Upper lobe of left lung (tissue), 6 donors: ENCODE measurements at regions not wholly inside any gene's neighbourhood (a gene's known extent, or its start where the extent isn't known, plus 50 kb on each side); places are given as distances from the start of the nearest gene placed in this dataset.

Experiments
- ATAC-seq, 2 donors: fragments of 200-7000 bp; cut with Tn5 transposase; one replicate each; pipeline ENCODE4 v1.9.1; 2022; ENCODE audit warnings: mild to moderate bottlenecking in 2 of 2, moderate library complexity in 2 of 2; ENCODE audit not compliant: low FRiP score in 2 of 2
- DNase-seq, 2 donors: peaks; one replicate each; pipeline ENCODE4 v3.0.0-alpha.2; 2019 to 2020
- H3K27ac ChIP-seq, 4 donors: fragments of 200-600 bp; sonication (generic); one replicate each; pipeline ENCODE4 v1.5.1; 2016 to 2019
- H3K27me3 ChIP-seq, 4 donors: fragments of 200-600 bp; sonication (generic); one replicate each; pipeline ENCODE4 v1.5.1; 2017 to 2019
- H3K36me3 ChIP-seq, 4 donors: fragments of 200-600 bp; sonication (generic); one replicate each; pipeline ENCODE4 v1.5.1; 2016 to 2019
- H3K4me1 ChIP-seq, 4 donors: fragments of 200-600 bp; sonication (generic); one replicate each; pipeline ENCODE4 v1.5.1; 2018 to 2019
- H3K4me3 ChIP-seq, 4 donors: fragments of 200-600 bp; sonication (generic); one replicate each; pipeline ENCODE4 v1.5.1; 2017 to 2019; ENCODE audit warnings: mild to moderate bottlenecking in 2 of 4, moderate library complexity in 1 of 4
- H3K9me3 ChIP-seq, 4 donors: fragments of 200-600 bp; sonication (generic); one replicate each; pipeline ENCODE4 v1.5.1; 2018 to 2019
- EP300 ChIP-seq, 4 donors: sonication (generic); formaldehyde crosslinking; IDR thresholded peaks; one replicate each; pipeline ENCODE4 v1.5.1; 2017; ENCODE audit warnings: antibody characterized with exemption in 4 of 4, control low read depth in 2 of 4
- POLR2A ChIP-seq, 4 donors: fragments of 450-650 bp; IDR thresholded peaks; one replicate each; pipeline ENCODE4 v1.5.1; 2016 to 2017; ENCODE audit warnings: antibody characterized with exemption in 4 of 4, mild to moderate bottlenecking in 2 of 4
- POLR2AphosphoS5 ChIP-seq, 2 donors: sonication (generic); formaldehyde crosslinking; IDR thresholded peaks; one replicate each; pipeline ENCODE4 v1.5.1; 2017; ENCODE audit warnings: antibody characterized with exemption in 2 of 2
- WGBS, 2 donors: methylation state at CpG; one replicate each; pipeline ENCODE4 v1.1.5; 2017 to 2018; 5-methylcytosine and 5-hydroxymethylcytosine counted together
- TF ChIP-seq, protein P1 (sequence below), 6 experiments: fragments of 450-650 bp in 4 of 6; fragments of 200-600 bp in 2 of 6; sonication (generic) in 2 of 6; IDR thresholded peaks; one replicate each; pipeline ENCODE4 v1.5.1; 2016 to 2019; ENCODE audit warnings: antibody characterized with exemption in 6 of 6
- donor health status: DM: no; HTN: no; CAD: no; lungs with moderate emphysema.
- donor health status: DM: no; HTN: yes; CAD: no; lungs with severe emphysema.

DNA sequence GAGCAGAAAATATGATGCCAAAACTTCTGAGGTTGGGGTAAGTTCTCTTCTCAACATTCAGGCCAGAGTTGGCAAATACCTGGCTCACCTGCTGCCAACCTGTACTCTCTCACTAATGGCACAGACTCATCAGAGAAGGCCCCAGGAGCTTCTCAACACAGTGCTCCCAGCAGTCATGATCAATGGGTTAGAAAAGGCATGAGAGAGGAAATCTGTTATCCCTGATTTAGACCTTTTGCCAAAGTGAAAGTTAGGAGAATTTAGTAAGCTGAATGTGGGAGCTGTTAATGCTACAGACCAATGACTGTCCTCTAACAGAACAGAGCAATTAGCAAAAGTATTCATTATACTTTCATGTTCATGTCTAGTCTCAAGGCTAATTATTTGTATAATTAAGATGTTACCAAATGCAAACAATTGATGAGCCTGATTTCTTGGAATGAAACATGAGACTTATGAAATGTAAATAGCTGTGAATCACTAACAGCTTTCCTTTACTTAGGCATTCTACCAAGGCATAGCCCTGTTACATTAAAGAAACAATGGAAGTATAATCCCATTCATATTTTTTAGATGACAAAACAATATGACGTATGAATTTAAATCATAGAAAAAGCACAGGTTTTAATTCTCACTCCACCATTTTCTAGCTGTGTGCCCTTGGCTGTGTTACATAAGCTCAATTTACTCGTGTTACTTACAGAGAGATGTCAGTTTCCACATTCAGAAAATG, 68.7 kb upstream of the MARCHF10 start:
- WGBS, 2 donors: 72 to 81% methylated on average over 2 of the region's 2 CpGs
- Histone ChIP-seq H3K27me3 (no peaks in the 10 kb centered on the region), H3K36me3 (no peaks in the 10 kb centered on the region), H3K27ac (no peak overlapping the region), H3K4me1 (peaks cover 0 to 3% (median 0%) of the 10 kb centered on the region in 4 donors), H3K4me3 (no peak overlapping the region), H3K9me3 (no peaks in the 10 kb centered on the region)
- DNase-seq: no peak
- ATAC-seq: no peak
- TF ChIP-seq POLR2A (IDR thresholded peaks at IDR 0.05) (no peak), POLR2AphosphoS5 (IDR thresholded peaks at IDR 0.05) (no peak), EP300 (IDR thresholded peaks at IDR 0.05) (no peak)
- TF ChIP-seq, protein P1, sequence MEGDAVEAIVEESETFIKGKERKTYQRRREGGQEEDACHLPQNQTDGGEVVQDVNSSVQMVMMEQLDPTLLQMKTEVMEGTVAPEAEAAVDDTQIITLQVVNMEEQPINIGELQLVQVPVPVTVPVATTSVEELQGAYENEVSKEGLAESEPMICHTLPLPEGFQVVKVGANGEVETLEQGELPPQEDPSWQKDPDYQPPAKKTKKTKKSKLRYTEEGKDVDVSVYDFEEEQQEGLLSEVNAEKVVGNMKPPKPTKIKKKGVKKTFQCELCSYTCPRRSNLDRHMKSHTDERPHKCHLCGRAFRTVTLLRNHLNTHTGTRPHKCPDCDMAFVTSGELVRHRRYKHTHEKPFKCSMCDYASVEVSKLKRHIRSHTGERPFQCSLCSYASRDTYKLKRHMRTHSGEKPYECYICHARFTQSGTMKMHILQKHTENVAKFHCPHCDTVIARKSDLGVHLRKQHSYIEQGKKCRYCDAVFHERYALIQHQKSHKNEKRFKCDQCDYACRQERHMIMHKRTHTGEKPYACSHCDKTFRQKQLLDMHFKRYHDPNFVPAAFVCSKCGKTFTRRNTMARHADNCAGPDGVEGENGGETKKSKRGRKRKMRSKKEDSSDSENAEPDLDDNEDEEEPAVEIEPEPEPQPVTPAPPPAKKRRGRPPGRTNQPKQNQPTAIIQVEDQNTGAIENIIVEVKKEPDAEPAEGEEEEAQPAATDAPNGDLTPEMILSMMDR (IDR thresholded peaks at IDR 0.05): no peak

DNA sequence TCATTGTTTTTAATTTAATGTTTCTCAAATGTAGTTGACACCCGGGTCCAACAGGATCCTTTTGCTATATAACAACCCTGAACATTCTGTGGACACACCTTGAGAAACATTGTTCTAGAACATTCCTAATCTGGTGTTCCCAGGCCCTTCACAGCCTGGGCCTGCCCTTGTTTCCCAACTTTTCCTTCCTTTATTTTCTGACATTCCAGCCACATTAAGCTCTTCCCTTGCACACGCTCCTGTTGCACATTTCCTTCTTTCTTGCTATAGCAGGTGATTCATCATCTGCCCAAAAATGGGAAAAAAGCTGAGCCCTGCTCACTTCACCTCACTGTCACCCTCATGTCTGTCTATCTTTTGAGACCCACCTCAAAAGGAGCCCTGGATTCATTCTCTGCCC, 67.9 kb upstream of the MARCHF10 start:
- Histone ChIP-seq H3K27ac (no peak overlapping the region), H3K27me3 (no peaks in the 10 kb centered on the region), H3K4me3 (no peak overlapping the region), H3K9me3 (no peaks in the 10 kb centered on the region), H3K36me3 (no peaks in the 10 kb centered on the region), H3K4me1 (peaks cover 0 to 3% (median 0%) of the 10 kb centered on the region in 4 donors)
- DNase-seq (no peak), ATAC-seq (no peak)
- TF ChIP-seq POLR2A (IDR thresholded peaks at IDR 0.05): no peak
- TF ChIP-seq EP300 (IDR thresholded peaks at IDR 0.05): no peak
- no peak for TF ChIP-seq POLR2AphosphoS5 (IDR thresholded peaks at IDR 0.05)
- TF ChIP-seq, protein P1 (IDR thresholded peaks at IDR 0.05): no peak
- WGBS, 2 donors: 49 to 74% methylated on average over 2 of the region's 2 CpGs

DNA sequence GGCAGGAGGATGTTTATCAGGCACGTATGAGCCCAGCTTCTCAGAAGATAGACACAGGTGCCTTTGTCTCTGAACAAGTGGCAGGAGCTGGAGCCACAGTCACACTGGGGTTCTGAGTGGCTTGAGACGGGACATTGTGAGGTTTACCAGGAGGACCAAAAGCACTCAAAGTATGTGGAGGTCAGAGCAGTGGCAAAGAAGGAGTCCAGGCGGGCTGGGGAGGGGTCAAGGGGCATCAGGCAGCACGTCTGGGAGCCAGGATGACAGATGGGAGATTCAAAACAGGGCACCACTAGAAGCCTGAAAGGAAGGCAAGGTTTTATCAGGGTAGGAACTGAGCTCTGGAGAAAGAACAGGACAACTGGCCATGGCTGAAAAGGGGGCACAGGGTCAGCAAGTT, 67.2 kb upstream of the MARCHF10 start:
- Histone ChIP-seq H3K27ac (no peak overlapping the region), H3K36me3 (no peaks in the 10 kb centered on the region), H3K4me3 (no peak overlapping the region), H3K4me1 (peaks cover 0 to 3% (median 0%) of the 10 kb centered on the region in 4 donors), H3K27me3 (no peaks in the 10 kb centered on the region), H3K9me3 (no peaks in the 10 kb centered on the region)
- 90 to 95% methylated on average over 4 of the region's 4 CpGs for WGBS, 2 donors
- DNase-seq: no peak
- no peak for ATAC-seq
- TF ChIP-seq EP300 (IDR thresholded peaks at IDR 0.05) (no peak), POLR2A (IDR thresholded peaks at IDR 0.05) (no peak), POLR2AphosphoS5 (IDR thresholded peaks at IDR 0.05) (no peak)
- TF ChIP-seq, protein P1 (IDR thresholded peaks at IDR 0.05): no peak

DNA sequence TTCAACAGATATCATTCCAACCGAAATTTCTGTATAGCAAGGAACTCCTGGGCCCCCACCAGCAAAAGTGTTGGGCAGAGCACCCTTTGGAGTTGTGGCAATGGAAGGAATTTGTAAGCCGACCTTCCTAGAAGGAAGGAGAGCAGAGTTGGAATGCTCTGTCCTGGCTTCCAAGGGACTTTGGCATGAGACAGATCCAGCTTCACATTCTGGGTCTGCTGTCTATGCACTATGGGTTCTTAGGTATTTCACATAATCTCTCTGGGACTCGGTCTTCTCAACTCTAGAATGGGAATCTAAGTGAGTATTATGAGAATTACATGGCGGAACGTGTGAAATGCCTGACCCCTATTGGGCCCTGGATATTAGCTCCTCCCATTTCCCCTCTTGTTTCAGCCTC, 63.2 kb upstream of the MARCHF10 start:
- H3K27me3 ChIP-seq: no peaks in the 10 kb centered on the region
- no peak overlapping the region for H3K27ac ChIP-seq
- 88 to 93% methylated on average over 5 of the region's 5 CpGs for WGBS, 2 donors
- DNase-seq: no peak
- no peaks in the 10 kb centered on the region for H3K36me3 ChIP-seq
- TF ChIP-seq POLR2A (IDR thresholded peaks at IDR 0.05): no peak
- TF ChIP-seq EP300 (IDR thresholded peaks at IDR 0.05): no peak
- TF ChIP-seq, protein P1 (IDR thresholded peaks at IDR 0.05): no peak
- TF ChIP-seq POLR2AphosphoS5 (IDR thresholded peaks at IDR 0.05): no peak
- peaks cover 0 to under 1% (median 0%) of the 10 kb centered on the region in 4 donors for H3K4me1 ChIP-seq
- no peak for ATAC-seq
- no peak overlapping the region for H3K4me3 ChIP-seq
- no peaks in the 10 kb centered on the region for H3K9me3 ChIP-seq

DNA sequence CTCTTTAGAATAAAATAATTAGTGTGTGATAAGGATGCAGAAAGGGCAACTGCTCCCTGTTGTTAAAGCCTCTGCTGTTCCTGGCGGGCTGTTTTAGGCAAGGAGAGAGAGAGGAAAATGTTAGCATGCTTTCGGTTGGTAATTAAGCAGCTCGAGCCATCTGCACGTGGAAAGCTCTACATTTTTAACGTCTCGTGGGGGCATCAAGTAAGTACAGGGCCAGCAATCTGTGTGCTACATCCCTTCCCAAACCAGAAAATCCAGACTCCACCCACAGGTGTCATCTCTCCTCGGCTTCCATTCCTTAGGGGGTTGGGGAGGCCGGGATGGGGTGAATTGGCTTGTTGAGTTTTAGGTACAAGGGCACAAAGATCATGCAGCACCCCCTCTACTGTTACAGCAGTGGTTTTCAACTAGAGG, 62.4 kb upstream of the MARCHF10 start:
- H3K36me3 ChIP-seq: no peaks in the 10 kb centered on the region
- H3K4me1 ChIP-seq: no peaks in the 10 kb centered on the region
- no peak overlapping the region for H3K4me3 ChIP-seq
- ATAC-seq (no peak), DNase-seq (no peak)
- H3K9me3 ChIP-seq: no peaks in the 10 kb centered on the region
- 69 to 70% methylated on average over 8 of the region's 8 CpGs for WGBS, 2 donors
- TF ChIP-seq POLR2A (IDR thresholded peaks at IDR 0.05) (no peak), POLR2AphosphoS5 (IDR thresholded peaks at IDR 0.05) (no peak), EP300 (IDR thresholded peaks at IDR 0.05) (no peak)
- TF ChIP-seq, protein P1 (IDR thresholded peaks at IDR 0.05): no peak
- H3K27me3 ChIP-seq: no peaks in the 10 kb centered on the region
- no peak overlapping the region for H3K27ac ChIP-seq
